ENCODE measurements at regions not wholly inside any gene's neighbourhood (a gene's known extent, or its start where the extent isn't known, plus 50 kb on each side); places are given as distances from the start of the nearest gene placed in this dataset.
"Not testable (repeated sequence)": the region's sequence is repeated elsewhere in the genome, so short reads cannot be mapped to it uniquely, and the experiment has no call there.

DNA sequence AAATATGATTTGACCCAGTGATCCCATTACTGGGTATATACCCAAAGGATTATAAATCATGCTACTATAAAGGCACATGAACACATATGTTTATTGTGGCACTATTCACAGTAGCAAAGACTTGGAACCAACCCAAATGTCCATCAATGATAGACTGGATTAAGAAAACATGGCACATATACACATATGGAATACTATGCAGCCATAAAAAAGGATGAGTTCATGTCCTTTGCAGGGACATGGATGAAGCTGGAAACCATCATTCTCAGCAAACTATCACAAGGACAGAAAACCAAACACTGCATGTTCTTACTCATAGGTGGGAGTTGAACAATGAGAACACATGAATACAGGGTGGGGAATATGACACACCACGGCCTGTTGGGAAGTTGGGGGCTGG lies 330.5 kb upstream of the HNRNPA3 start:
- TF ChIP-seq CHD2 (IDR thresholded peaks at IDR 0.05; ENCODE audit: low read length, partially characterized antibody); POLR2A (IDR thresholded peaks at IDR 0.05; ENCODE audit: low read length); RNF2 (IDR thresholded peaks at IDR 0.05; ENCODE audit: borderline replicate concordance, low read depth); RFX5 (IDR thresholded peaks at IDR 0.05); BHLHE40 (IDR thresholded peaks at IDR 0.05; ENCODE audit: low read depth, low read length); NPAS2 (CRISPR knock-in tag; IDR thresholded peaks at IDR 0.05; ENCODE audit: borderline replicate concordance); SMC3 (IDR thresholded peaks at IDR 0.05); EP300 (IDR thresholded peaks at IDR 0.05): not testable (repeated sequence)
- TF ChIP-seq, protein P1, sequence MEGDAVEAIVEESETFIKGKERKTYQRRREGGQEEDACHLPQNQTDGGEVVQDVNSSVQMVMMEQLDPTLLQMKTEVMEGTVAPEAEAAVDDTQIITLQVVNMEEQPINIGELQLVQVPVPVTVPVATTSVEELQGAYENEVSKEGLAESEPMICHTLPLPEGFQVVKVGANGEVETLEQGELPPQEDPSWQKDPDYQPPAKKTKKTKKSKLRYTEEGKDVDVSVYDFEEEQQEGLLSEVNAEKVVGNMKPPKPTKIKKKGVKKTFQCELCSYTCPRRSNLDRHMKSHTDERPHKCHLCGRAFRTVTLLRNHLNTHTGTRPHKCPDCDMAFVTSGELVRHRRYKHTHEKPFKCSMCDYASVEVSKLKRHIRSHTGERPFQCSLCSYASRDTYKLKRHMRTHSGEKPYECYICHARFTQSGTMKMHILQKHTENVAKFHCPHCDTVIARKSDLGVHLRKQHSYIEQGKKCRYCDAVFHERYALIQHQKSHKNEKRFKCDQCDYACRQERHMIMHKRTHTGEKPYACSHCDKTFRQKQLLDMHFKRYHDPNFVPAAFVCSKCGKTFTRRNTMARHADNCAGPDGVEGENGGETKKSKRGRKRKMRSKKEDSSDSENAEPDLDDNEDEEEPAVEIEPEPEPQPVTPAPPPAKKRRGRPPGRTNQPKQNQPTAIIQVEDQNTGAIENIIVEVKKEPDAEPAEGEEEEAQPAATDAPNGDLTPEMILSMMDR (IDR thresholded peaks at IDR 0.05), result not testable (repeated sequence)

Data from A549 (cell line).